NT2/D1 (cell line): ENCODE measurements at regions not wholly inside any gene's neighbourhood (a gene's known extent, or its start where the extent isn't known, plus 50 kb on each side); places are given as distances from the start of the nearest gene placed in this dataset.

Experiments used
- SUZ12 ChIP-seq: IDR thresholded peaks from 2 replicates; pipeline ENCODE4 v1.6.1; 2011; ENCODE audit not compliant: insufficient read length, insufficient read depth; ENCODE audit errors: extremely low read depth
- YY1 ChIP-seq: IDR thresholded peaks from 2 replicates; pipeline ENCODE4 v1.6.1; 2011; ENCODE audit not compliant: insufficient read length, insufficient read depth
- ZNF274 ChIP-seq: IDR thresholded peaks from 2 replicates; pipeline ENCODE4 v1.6.1; 2011; ENCODE audit warnings: mild to moderate bottlenecking, low read depth, low read length

DNA sequence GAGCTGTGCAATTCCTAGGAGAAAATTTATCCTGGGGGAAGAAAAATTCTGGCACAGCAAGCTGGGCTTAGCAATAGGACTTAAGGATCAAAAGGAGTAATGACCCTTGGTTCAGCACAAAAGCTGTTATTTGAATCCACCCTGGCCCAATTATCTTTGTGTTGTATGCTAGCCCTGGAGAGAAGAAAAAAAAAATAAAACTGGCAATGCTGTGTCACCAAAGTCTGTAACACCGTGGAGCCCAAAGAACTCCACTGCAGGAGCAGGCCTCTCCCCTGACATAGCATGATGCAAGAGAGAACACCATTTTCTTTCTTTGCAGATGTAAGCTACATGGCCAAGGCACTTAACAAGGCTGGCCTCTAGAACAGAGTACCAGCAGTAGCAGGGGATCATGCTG lies 63.0 kb upstream of the ARHGAP5 start:
- TF ChIP-seq YY1 (no peak), ZNF274 (no peak), SUZ12 (no peak)
